ENCODE measurements at regions not wholly inside any gene's neighbourhood (a gene's known extent, or its start where the extent isn't known, plus 50 kb on each side); places are given as distances from the start of the nearest gene placed in this dataset.

DNA sequence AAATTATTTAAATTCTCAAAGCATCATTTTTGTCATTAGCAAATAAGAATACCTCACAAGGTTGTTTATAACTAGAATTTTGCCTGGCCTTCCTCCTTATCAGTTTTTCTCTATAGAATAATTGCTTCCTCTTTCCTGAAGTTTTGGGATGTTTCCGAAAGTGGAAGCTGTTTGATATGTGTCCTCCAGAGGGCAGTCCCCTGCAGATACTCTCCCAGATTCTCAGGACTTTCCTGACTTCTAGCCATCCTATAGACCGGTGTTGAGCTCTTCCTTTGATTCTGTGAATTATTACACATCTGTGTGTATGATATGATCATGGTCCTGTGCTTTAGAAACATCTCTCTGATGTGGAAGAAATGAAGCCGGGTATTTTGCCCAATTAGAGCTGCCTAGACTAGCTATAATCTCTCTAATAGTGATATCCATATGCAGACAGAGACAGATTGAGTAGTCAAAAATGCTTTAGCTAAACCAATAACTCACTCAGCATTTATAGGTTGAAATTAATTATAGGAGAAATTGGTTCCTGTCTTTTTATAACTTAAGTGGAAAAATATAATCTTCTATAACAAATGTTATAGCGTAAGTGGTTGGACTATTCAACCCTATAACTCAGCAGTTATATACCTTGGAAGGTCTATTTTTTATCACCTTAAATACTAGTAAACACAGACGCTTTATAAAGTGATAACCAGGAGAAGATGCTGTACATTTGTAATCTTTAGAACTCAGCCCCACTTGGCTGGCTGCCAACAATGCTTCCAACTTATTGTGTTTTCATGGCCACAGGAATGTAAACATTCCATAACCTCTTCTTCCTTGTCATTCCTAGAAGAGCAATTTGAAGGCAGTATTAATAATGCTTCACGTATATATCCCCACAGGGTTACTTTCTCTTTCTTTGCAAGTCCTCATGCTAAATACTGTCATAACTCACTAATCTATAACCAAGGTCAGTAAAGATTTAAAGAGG is 201.0 kb upstream of the RXFP2 start:
- TF ChIP-seq NRF1 (IDR thresholded peaks at IDR 0.05; ENCODE audit: low read depth, low read length) (no peak), RAD21 (IDR thresholded peaks at IDR 0.05 in 1 of 2, conservative IDR thresholded peaks at IDR 0.05 in 1 of 2; ENCODE audit: low read depth in 2 of 2, low read length in 2 of 2) (peak; percentile 75 to 80), CBX8 (IDR thresholded peaks at IDR 0.05; ENCODE audit: borderline replicate concordance, low read depth, low read length) (no peak), GABPA (IDR thresholded peaks at IDR 0.05; ENCODE audit: borderline replicate concordance, insufficient read depth, low read length) (no peak)
- TF ChIP-seq, protein P1, sequence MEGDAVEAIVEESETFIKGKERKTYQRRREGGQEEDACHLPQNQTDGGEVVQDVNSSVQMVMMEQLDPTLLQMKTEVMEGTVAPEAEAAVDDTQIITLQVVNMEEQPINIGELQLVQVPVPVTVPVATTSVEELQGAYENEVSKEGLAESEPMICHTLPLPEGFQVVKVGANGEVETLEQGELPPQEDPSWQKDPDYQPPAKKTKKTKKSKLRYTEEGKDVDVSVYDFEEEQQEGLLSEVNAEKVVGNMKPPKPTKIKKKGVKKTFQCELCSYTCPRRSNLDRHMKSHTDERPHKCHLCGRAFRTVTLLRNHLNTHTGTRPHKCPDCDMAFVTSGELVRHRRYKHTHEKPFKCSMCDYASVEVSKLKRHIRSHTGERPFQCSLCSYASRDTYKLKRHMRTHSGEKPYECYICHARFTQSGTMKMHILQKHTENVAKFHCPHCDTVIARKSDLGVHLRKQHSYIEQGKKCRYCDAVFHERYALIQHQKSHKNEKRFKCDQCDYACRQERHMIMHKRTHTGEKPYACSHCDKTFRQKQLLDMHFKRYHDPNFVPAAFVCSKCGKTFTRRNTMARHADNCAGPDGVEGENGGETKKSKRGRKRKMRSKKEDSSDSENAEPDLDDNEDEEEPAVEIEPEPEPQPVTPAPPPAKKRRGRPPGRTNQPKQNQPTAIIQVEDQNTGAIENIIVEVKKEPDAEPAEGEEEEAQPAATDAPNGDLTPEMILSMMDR (IDR thresholded peaks at IDR 0.05; ENCODE audit: control extremely low read depth in 1 of 3, insufficient read depth in 1 of 3, low read depth in 1 of 3, low read length in 3 of 3), result peak; percentile 4 to 66 (median 59)
- Histone ChIP-seq H3K4me3 (ENCODE audit: extremely low read depth in 1 of 4, insufficient read depth in 2 of 4, low read depth in 3 of 4, low read length in 4 of 4) (no peak overlapping the region), H3K18ac (ENCODE audit: extremely low read depth, low read length) (no peak overlapping the region), H3K9ac (replicated peaks in 1 of 4; ENCODE audit: extremely low read depth in 1 of 4, low read depth in 3 of 4, low read length in 3 of 4) (no peak overlapping the region), H2AFZ (ENCODE audit: low read length) (no peak overlapping the region), H3K4ac (replicated peaks; ENCODE audit: insufficient read length, low read depth, low read length) (no peak overlapping the region), H3K23ac (ENCODE audit: insufficient read length) (no peak overlapping the region), H4K20me1 (replicated peaks in 1 of 2; ENCODE audit: control insufficient read depth in 1 of 2, insufficient read depth in 2 of 2, low read length in 2 of 2) (no peaks in the 10 kb centered on the region), H3K4me1 (replicated peaks in 1 of 4; ENCODE audit: control insufficient read depth in 3 of 4, insufficient read depth in 4 of 4, low read length in 3 of 4) (no peaks in the 10 kb centered on the region), H2BK20ac (ENCODE audit: low read length) (no peak overlapping the region), H3K79me1 (ENCODE audit: low read depth, low read length) (no peaks in the 10 kb centered on the region), H3K36me3 (ENCODE audit: control insufficient read depth in 2 of 4, insufficient read depth in 4 of 4, low read length in 3 of 4) (no peaks in the 10 kb centered on the region), H4K8ac (ENCODE audit: extremely low read depth, insufficient read depth, low read length) (no peak overlapping the region), H2BK12ac (ENCODE audit: low read depth, low read length) (no peak overlapping the region), H2BK5ac (ENCODE audit: low read depth, low read length) (no peak overlapping the region), H3K56ac (replicated peaks; ENCODE audit: insufficient read length, low read depth, low read length) (no peak overlapping the region), H3K14ac (ENCODE audit: insufficient read length) (no peak overlapping the region), H3K79me2 (ENCODE audit: control insufficient read depth in 1 of 2, insufficient read depth in 2 of 2, low read length in 2 of 2) (no peaks in the 10 kb centered on the region), H4K91ac (replicated peaks; ENCODE audit: insufficient read length, low read length) (no peak overlapping the region), H3K27ac (ENCODE audit: low read depth, low read length) (no peak overlapping the region), H3K4me2 (ENCODE audit: insufficient read depth in 1 of 2, low read depth in 2 of 2, low read length in 2 of 2) (no peak overlapping the region), H2BK120ac (replicated peaks; ENCODE audit: low read depth, low read length) (no peak overlapping the region), H2AK5ac (ENCODE audit: low read depth, low read length) (no peak overlapping the region), H4K5ac (ENCODE audit: insufficient read length, low read depth, low read length) (no peak overlapping the region), H2BK15ac (ENCODE audit: low read length) (no peak overlapping the region), H3K27me3 (replicated peaks in 1 of 4; ENCODE audit: control insufficient read depth in 3 of 4, extremely low read depth in 1 of 4, insufficient read depth in 3 of 4, low read length in 3 of 4) (no peaks in the 10 kb centered on the region), H3K23me2 (ENCODE audit: low read depth, low read length) (no peaks in the 10 kb centered on the region; the same call in 1 of the 2 replicates), H3K9me3 (ENCODE audit: insufficient read depth in 2 of 2, low read depth in 1 of 2, low read length in 1 of 2) (no peaks in the 10 kb centered on the region)
- ChIA-PET CTCF (ENCODE audit: partially characterized antibody) (interaction anchor here (0.6 to 3.5 kb wide), 50 partner anchors 8 to 279 kb away, joined by 3 to 28 read pairs (median 4); partner anchors contain the start of gene RXFP2), POLR2A (ENCODE audit: partially characterized antibody) (interaction anchor here (0.8 kb wide), 1 partner anchor 45 kb away, joined by 3 read pairs; no protein-coding TSS in a partner anchor)
- WGBS, 2 experiments (ENCODE audit: extremely low coverage in 1 of 2, insufficient coverage in 1 of 2, insufficient read length in 1 of 2, insufficient replicate concordance in 2 of 2, low coverage in 1 of 2, low lambda C conversion rate in 2 of 2, missing lambda C conversion rate in 1 of 2), result 64% methylated on average over 6 of the region's 6 CpGs; no CpG with 5 or more reads in 1 of the 2 experiments
- DNase-seq (ENCODE audit: low read depth in 1 of 2, low spot score in 2 of 2) (no peak), FAIRE-seq (peak; percentile 48)
